HepG2 (cell line): ENCODE measurements at regions not wholly inside any gene's neighbourhood (a gene's known extent, or its start where the extent isn't known, plus 50 kb on each side); places are given as distances from the start of the nearest gene placed in this dataset.

Experiments
- ATAC-seq: fragments of 200-7000 bp; cut with Tn5 transposase; 3 replicates; pipeline ENCODE4 v1.9.1; 2020; ENCODE audit warnings: mild to moderate bottlenecking, moderate library complexity
- BruUV-seq: library from RNA; stranded (reverse); fragments of 400-500 nt; replicated peaks from 2 replicates; lab custom pipeline; 2021; lab: Mats Ljungman, UMichigan
- CTCF ChIA-PET: fragments of 300-600 bp; formaldehyde crosslinking; extraction: SDS; loops from one replicate; lab custom pipeline; 2021; ENCODE audit warnings: low total read pairs, inconsistent platforms, low intra/inter-chr PET ratio; lab: Yijun Ruan, JAX
- POLR2A ChIA-PET: fragments of 350-600 bp; sonication (Branson Sonifier 250); formaldehyde crosslinking; loops from one replicate; lab custom pipeline; 2020; ENCODE audit warnings: antibody characterized with exemption, inconsistent platforms; lab: Yijun Ruan, JAX
- DNase-seq: peaks from one replicate; pipeline ENCODE4 v3.0.0-alpha.2; 2015; ENCODE audit warnings: low spot score
- FAIRE-seq: peaks from 3 replicates; lab custom pipeline; 2011; peaks lifted over from hg19 to GRCh38; lab: Jason Lieb, UNC
- H2AFZ ChIP-seq: one replicate; pipeline ENCODE4 v1.6.1; 2011; ENCODE audit warnings: low read length, inconsistent platforms
- H3K27ac ChIP-seq: fragments of 300-600 bp; 3 replicates; pipeline ENCODE4 v1.8.0; 2011; ENCODE audit warnings: mixed run types, mild to moderate bottlenecking, mixed read lengths, low read length, inconsistent platforms; ENCODE audit not compliant: insufficient read depth; ENCODE audit errors: extremely low read length
- H3K27me3 ChIP-seq, 2 experiments: fragments of 200-600 bp in 1 of 2; 2 replicates in 1 of 2; 3 replicates in 1 of 2; pipeline versions ENCODE4 v1.6.0 to v1.8.0; 2011; ENCODE audit warnings: low read length in 2 of 2, mild to moderate bottlenecking in 2 of 2, moderate library complexity in 2 of 2, inconsistent platforms in 1 of 2; ENCODE audit not compliant: insufficient read depth in 2 of 2, control insufficient read depth in 1 of 2
- H3K36me3 ChIP-seq, 2 experiments: fragments of 200-600 bp in 1 of 2; replicated peaks in 1 of 2; 2 replicates in 1 of 2; 3 replicates in 1 of 2; pipeline versions ENCODE4 v1.5.1 to v1.8.0; 2011; ENCODE audit warnings: low read length in 2 of 2, inconsistent platforms in 1 of 2; ENCODE audit not compliant: insufficient read depth in 2 of 2, control insufficient read depth in 1 of 2
- H3K4me1 ChIP-seq: 2 replicates; pipeline ENCODE4 v1.5.1; 2012; ENCODE audit warnings: low read length, inconsistent platforms; ENCODE audit not compliant: insufficient read depth
- H3K4me2 ChIP-seq: 2 replicates; pipeline ENCODE4 v1.6.0; 2011; ENCODE audit warnings: low read depth, low read length, inconsistent platforms
- H3K4me3 ChIP-seq, 3 experiments: fragments of 200-600 bp in 1 of 3; sonication (generic), shearing (Covaris generic) in 1 of 3; replicated peaks in 1 of 3; 2 replicates each; pipeline ENCODE4 v1.5.1; 2011 to 2016; ENCODE audit warnings: low read length in 3 of 3, inconsistent platforms in 2 of 3, low read depth in 2 of 3, mild to moderate bottlenecking in 2 of 3, control low read depth in 1 of 3, mixed read lengths in 1 of 3; ENCODE audit not compliant: insufficient read depth in 1 of 3
- H3K79me2 ChIP-seq: one replicate; pipeline ENCODE4 v1.6.1; 2011; ENCODE audit warnings: low read length, inconsistent platforms; ENCODE audit not compliant: insufficient read depth
- H3K9ac ChIP-seq: 2 replicates; pipeline ENCODE4 v1.6.0; 2011; ENCODE audit warnings: mild to moderate bottlenecking, low read depth, low read length, inconsistent platforms; ENCODE audit not compliant: insufficient read depth
- H3K9me3 ChIP-seq: 2 replicates; pipeline ENCODE4 v1.5.1; 2012; ENCODE audit warnings: mild to moderate bottlenecking, low read length
- H4K20me1 ChIP-seq: 2 replicates; pipeline ENCODE4 v1.6.0; 2011; ENCODE audit warnings: inconsistent platforms, mild to moderate bottlenecking, low read length, moderate library complexity; ENCODE audit not compliant: insufficient read depth
- BHLHE40 ChIP-seq: IDR thresholded peaks from 2 replicates; pipeline ENCODE4 v1.6.1; 2011; ENCODE audit warnings: low read length, improper control_type of control experiment
- EEA1 ChIP-seq: sonication (generic); formaldehyde crosslinking; IDR thresholded peaks from 2 replicates; pipeline ENCODE4 v1.5.1; 2020; ENCODE audit warnings: mild to moderate bottlenecking, missing genetic modification reagents, borderline replicate concordance
- FOSL1 ChIP-seq: sonication (generic); formaldehyde crosslinking; IDR thresholded peaks from 2 replicates; pipeline ENCODE4 v1.9.0; 2021; ENCODE audit warnings: missing genetic modification reagents, borderline replicate concordance
- IRF2 ChIP-seq: IDR thresholded peaks from 2 replicates; pipeline ENCODE4 v1.6.1; 2018; ENCODE audit warnings: missing genetic modification reagents, missing compliant biosample characterization
- JARID2 ChIP-seq: sonication (generic); formaldehyde crosslinking; IDR thresholded peaks from 2 replicates; pipeline ENCODE4 v1.8.1; 2023; ENCODE audit warnings: missing genetic modification reagents, inconsistent platforms; ENCODE audit not compliant: insufficient replicate concordance
- KLF6 ChIP-seq: IDR thresholded peaks from 2 replicates; pipeline ENCODE4 v1.8.0; 2016; ENCODE audit warnings: missing biosample characterization, missing genetic modification reagents
- SPEN ChIP-seq: sonication (generic); formaldehyde crosslinking; IDR thresholded peaks from 2 replicates; pipeline ENCODE4 v1.5.1; 2020; ENCODE audit warnings: low read depth, mild to moderate bottlenecking, missing genetic modification reagents
- TCF7L2 ChIP-seq: IDR thresholded peaks from 2 replicates; pipeline ENCODE4 v1.6.1; 2011; ENCODE audit warnings: mild to moderate bottlenecking, low read depth, low read length, moderate library complexity
- ZBTB26 ChIP-seq: IDR thresholded peaks from 2 replicates; pipeline ENCODE4 v1.6.1; 2016; ENCODE audit warnings: missing compliant biosample characterization, missing genetic modification reagents, borderline replicate concordance
- ZNF33B ChIP-seq: sonication (generic); formaldehyde crosslinking; IDR thresholded peaks from 2 replicates; pipeline ENCODE4 v1.5.1; 2020; ENCODE audit warnings: mild to moderate bottlenecking, missing genetic modification reagents
- ZNF354B ChIP-seq: sonication (generic); formaldehyde crosslinking; IDR thresholded peaks from 2 replicates; pipeline ENCODE4 v1.8.0; 2022; ENCODE audit warnings: mild to moderate bottlenecking, missing genetic modification reagents
- ZNF563 ChIP-seq: sonication (generic); formaldehyde crosslinking; IDR thresholded peaks from 2 replicates; pipeline ENCODE4 v1.8.0; 2022; ENCODE audit warnings: mild to moderate bottlenecking, moderate library complexity, missing genetic modification reagents
- ZNF616 ChIP-seq: sonication (generic); formaldehyde crosslinking; IDR thresholded peaks from 2 replicates; pipeline ENCODE4 v1.5.0; 2020; ENCODE audit warnings: low read depth, mild to moderate bottlenecking, missing genetic modification reagents
- ZNF75D ChIP-seq: sonication (generic); formaldehyde crosslinking; IDR thresholded peaks from 2 replicates; pipeline ENCODE4 v1.8.1; 2023; ENCODE audit warnings: missing genetic modification reagents, mild to moderate bottlenecking, borderline replicate concordance
- ZNF891 ChIP-seq: sonication (generic); formaldehyde crosslinking; IDR thresholded peaks from 2 replicates; pipeline ENCODE4 v1.5.0; 2020; ENCODE audit warnings: mild to moderate bottlenecking, missing genetic modification reagents
- WGBS: methylation state at CpG from one replicate; pipeline ENCODE4 v1.1.6; 2017; ENCODE audit warnings: low lambda C conversion rate; 5-methylcytosine and 5-hydroxymethylcytosine counted together
- in situ Hi-C: cut with HindIII; loops from 2 replicates; pipeline ENCODE4 v1.10.0; 2017; ENCODE audit warnings: low pct_unique_long_range_greater_than_20kb; ENCODE audit not compliant: extremely low pct_ligation_motif_present
- intact Hi-C: fragments of 100-400 bp; cut with micrococcal nuclease; formaldehyde crosslinking; loops from one replicate; pipeline ENCODE4 v1.10.0; 2022; ENCODE audit not compliant: unreplicated experiment
- TF ChIP-seq, protein P1 (sequence below): sonication (generic); formaldehyde crosslinking; IDR thresholded peaks from 2 replicates; pipeline ENCODE4 v1.5.0; 2020; ENCODE audit warnings: missing genetic modification reagents
- TF ChIP-seq, protein P2 (sequence below): sonication (generic); formaldehyde crosslinking; IDR thresholded peaks from 2 replicates; pipeline ENCODE4 v1.5.0; 2020; ENCODE audit warnings: missing genetic modification reagents

- FAIRE-seq = no peak
- no peak overlapping the region for H2AFZ ChIP-seq
- no peaks in the 10 kb centered on the region for H3K79me2 ChIP-seq
Observed at GRCh38 chr3:76383781-76384180, 598.4 kb upstream of the ZNF717 start.

DNA sequence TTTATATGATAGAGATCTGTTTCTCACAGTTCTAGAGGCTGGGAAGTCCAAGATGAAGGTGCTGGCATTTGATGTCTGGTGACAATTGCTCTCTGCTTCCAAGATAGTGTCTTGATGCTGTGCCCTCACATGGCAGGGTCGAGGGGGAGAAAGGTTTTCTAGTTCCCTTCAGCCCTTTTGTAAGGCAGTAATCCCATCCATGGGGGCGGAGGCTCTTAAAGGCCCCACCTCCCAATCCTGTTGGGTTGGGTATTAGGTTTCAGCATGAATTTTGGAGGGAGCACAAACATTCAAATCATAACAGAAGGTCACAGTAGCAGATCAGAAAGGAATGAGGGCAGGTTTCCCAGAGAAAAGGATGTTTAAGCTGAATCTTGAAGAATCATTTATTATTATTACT is 601.7 kb upstream of the ZNF717 start:
- Histone ChIP-seq H3K9ac (no peak overlapping the region), H3K36me3 (no peaks in the 10 kb centered on the region), H2AFZ (no peak overlapping the region), H3K79me2 (no peaks in the 10 kb centered on the region), H4K20me1 (no peaks in the 10 kb centered on the region), H3K4me2 (no peak overlapping the region), H3K27me3 (no peaks in the 10 kb centered on the region), H3K27ac (no peak overlapping the region), H3K9me3 (no peaks in the 10 kb centered on the region), H3K4me3 (no peak overlapping the region), H3K4me1 (no peaks in the 10 kb centered on the region)
- ChIA-PET CTCF (no interaction called here), POLR2A (no interaction called here)
- no TSS peak for BruUV-seq
- in situ Hi-C loops = no loop called here
- intact Hi-C loops = no loop called here
- DNase-seq = no peak
- ATAC-seq = no peak
- FAIRE-seq = no peak
- 11% methylated on average over 2 of the region's 2 CpGs for WGBS
- TF ChIP-seq, protein P1, sequence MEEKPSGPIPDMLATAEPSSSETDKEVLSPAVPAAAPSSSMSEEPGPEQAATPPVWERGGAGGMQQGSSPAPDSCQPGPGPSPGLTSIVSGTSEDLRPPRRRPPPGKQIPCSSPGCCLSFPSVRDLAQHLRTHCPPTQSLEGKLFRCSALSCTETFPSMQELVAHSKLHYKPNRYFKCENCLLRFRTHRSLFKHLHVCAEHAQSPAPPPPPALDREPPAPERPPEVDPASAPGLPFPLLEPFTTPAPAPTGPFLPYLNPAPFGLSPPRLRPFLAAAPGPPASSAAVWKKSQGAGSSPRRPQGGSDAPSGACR (CRISPR knock-in tag) = no peak
- TF ChIP-seq SPEN (CRISPR knock-in tag) = no peak
- TF ChIP-seq ZNF75D = no peak
- no peak for TF ChIP-seq ZNF616 (CRISPR knock-in tag)
- no peak for TF ChIP-seq ZNF33B
- TF ChIP-seq BHLHE40 = no peak
- TF ChIP-seq, protein P2, sequence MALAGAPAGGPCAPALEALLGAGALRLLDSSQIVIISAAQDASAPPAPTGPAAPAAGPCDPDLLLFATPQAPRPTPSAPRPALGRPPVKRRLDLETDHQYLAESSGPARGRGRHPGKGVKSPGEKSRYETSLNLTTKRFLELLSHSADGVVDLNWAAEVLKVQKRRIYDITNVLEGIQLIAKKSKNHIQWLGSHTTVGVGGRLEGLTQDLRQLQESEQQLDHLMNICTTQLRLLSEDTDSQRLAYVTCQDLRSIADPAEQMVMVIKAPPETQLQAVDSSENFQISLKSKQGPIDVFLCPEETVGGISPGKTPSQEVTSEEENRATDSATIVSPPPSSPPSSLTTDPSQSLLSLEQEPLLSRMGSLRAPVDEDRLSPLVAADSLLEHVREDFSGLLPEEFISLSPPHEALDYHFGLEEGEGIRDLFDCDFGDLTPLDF (CRISPR knock-in tag) = no peak

More at GRCh38 chr3:76383781-76384180, 598.4 kb upstream of the ZNF717 start:
- WGBS = 35% methylated on average over 6 of the region's 6 CpGs
- ChIA-PET CTCF (no interaction called here), POLR2A (no interaction called here)
- Histone ChIP-seq H3K9me3 (no peaks in the 10 kb centered on the region; the same call in 1 of the 2 replicates), H3K9ac (no peak overlapping the region), H4K20me1 (no peaks in the 10 kb centered on the region), H3K27ac (no peak overlapping the region), H3K4me3 (no peak overlapping the region), H3K27me3 (no peaks in the 10 kb centered on the region), H3K4me1 (no peaks in the 10 kb centered on the region), H3K36me3 (no peaks in the 10 kb centered on the region), H3K4me2 (no peak overlapping the region)
- no peak for TF ChIP-seq ZBTB26 (CRISPR knock-in tag)
- TF ChIP-seq TCF7L2 = no peak
- no peak for TF ChIP-seq ZNF354B
- TF ChIP-seq FOSL1 (CRISPR knock-in tag) = no peak
- TF ChIP-seq IRF2 (CRISPR knock-in tag) = no peak
- no peak for TF ChIP-seq EEA1 (CRISPR knock-in tag)
- no peak for TF ChIP-seq ZNF563 (CRISPR knock-in tag)
- no peak for TF ChIP-seq ZNF891 (CRISPR knock-in tag)
- no peak for TF ChIP-seq KLF6 (CRISPR knock-in tag)
- TF ChIP-seq JARID2 (CRISPR knock-in tag) = no peak
- ATAC-seq = no peak
- no peak for DNase-seq
- intact Hi-C loops = no loop called here
- no TSS peak for BruUV-seq
- in situ Hi-C loops = no loop called here
